OCI-LY7 (cell line): ENCODE measurements at regions not wholly inside any gene's neighbourhood (a gene's known extent, or its start where the extent isn't known, plus 50 kb on each side); places are given as distances from the start of the nearest gene placed in this dataset.

Experiments
- EZH2phosphoT487 ChIP-seq: fragments of 200-600 bp; sonication (generic); IDR thresholded peaks from 2 replicates; pipeline ENCODE4 v1.6.1; 2018; ENCODE audit warnings: low read depth, borderline replicate concordance, mild to moderate bottlenecking, mixed run types, antibody characterized with exemption, low read length, moderate library complexity, mixed read lengths
- TF ChIP-seq, protein P1 (sequence below): fragments of 200-600 bp; sonication (generic); conservative IDR thresholded peaks from 2 replicates; pipeline ENCODE4 v1.5.1; 2014; ENCODE audit warnings: mild to moderate bottlenecking, antibody characterized with exemption, low read length, moderate library complexity, mixed read lengths

DNA sequence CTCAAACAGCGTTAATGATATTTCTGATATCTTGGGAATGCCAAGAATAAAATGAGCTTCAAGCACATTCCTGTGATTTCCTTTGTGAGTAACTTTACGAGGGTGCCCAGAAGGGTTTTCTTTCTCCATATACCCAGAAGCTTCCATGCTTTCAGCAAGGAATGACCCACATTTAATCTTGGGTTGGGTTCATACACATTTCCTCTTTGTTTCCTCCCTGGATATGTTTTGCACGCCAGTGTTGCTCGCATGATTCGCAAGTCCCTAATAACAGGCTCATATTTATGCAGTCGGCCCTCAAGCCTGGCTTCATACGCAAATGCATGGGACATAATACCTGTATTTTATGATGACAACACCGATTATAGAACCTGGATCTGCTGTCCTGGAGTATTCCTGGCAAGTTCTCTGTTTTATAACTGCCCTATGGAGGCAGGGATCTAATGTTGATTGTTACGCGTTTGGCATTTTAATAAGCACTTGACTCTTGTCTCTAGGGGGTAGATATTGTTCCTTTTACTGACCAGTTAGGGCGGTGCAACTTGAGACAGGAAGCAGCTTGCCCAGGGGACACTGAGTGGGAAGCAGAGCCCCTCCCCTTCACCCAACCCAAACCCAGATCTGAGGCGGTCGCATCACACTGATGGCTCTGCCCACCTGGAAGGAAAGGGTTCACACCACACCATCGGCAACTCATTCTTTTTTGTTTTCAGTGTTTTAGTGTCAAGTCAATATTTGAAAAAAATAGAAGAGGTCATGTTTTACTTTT, 220.4 kb upstream of the SOX1 start:
- TF ChIP-seq, protein P1, sequence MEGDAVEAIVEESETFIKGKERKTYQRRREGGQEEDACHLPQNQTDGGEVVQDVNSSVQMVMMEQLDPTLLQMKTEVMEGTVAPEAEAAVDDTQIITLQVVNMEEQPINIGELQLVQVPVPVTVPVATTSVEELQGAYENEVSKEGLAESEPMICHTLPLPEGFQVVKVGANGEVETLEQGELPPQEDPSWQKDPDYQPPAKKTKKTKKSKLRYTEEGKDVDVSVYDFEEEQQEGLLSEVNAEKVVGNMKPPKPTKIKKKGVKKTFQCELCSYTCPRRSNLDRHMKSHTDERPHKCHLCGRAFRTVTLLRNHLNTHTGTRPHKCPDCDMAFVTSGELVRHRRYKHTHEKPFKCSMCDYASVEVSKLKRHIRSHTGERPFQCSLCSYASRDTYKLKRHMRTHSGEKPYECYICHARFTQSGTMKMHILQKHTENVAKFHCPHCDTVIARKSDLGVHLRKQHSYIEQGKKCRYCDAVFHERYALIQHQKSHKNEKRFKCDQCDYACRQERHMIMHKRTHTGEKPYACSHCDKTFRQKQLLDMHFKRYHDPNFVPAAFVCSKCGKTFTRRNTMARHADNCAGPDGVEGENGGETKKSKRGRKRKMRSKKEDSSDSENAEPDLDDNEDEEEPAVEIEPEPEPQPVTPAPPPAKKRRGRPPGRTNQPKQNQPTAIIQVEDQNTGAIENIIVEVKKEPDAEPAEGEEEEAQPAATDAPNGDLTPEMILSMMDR, result no peak
- TF ChIP-seq EZH2phosphoT487, result no peak
